ENCODE measurements at regions not wholly inside any gene's neighbourhood (a gene's known extent, or its start where the extent isn't known, plus 50 kb on each side); places are given as distances from the start of the nearest gene placed in this dataset.

DNA sequence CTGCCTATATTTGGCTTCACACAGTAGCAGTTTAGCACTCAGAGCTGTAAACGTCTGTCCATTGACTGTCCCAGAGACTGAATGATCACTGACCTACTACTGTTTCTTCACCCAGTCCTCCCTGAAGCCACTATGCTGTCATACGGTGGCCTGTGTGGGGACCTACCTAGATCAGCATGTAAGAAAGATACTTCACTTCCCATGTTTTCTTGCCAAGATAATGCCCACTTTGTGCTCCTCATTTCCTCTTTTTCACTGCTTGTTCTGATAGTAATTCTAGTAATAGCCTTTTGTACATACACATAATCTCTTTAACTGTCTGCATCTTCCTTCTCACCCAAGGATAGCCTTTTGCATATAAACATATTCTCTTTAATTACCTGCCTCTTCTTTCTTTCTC is 109.9 kb upstream of the TIAM2 start:
- no peak for DNase-seq

DNA sequence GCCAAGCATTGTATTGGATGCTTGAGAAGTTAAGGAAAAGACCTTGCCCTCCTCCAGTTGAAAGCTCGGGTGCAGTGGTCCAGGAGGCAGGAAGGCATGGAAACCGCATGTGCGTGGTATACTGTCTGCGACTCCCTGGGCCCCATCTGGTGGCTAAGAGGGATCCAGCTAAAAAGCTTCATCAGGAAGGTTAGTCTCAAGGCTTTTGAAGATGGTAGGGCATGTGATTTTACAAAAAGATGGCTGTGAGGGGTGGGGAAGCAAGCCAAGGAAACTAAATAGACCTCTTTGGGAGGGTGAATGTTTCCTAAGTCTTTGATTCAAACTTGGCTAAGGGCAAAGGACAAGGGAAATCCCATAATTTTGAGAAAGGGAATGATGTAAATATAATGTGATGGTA is 109.1 kb upstream of the TIAM2 start:
- no peak for DNase-seq

DNA sequence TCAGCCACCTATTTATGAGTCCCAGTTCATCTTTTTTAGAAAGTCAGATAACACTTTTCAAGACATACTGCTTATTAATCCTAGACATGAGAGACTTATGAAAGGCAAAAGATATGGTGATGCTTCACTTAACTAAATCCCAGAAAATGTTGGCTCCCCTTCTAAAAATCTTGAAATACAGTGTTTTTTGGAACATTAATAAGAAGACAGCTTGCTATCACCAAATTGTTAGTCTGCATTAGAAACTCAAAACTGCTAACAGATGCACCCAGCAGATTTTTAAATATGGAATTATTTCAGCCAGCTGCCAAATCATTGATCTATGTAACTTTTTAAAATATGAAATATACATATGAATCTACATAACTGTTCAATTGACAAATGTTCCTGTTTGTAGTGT is 108.6 kb upstream of the TIAM2 start:
- no peak for DNase-seq

DNA sequence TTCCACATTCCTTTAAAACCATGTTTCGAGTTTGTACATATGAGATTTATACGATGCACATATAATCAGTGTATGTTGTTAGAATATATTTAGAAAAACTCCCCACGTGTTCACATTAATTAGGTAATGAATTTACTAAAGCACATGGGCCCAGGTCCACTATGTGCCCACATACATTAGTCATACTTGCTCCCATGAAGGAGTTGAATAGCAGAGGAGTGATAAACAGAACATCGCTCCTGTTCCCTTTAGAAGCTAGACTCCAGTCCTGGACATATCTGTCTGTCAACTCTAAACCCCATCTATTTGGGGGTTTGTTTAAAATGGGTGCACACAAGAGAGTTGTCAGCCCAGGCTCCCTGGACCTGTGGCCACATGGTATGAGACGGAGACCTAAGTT is 108.1 kb upstream of the TIAM2 start:
- no peak for DNase-seq

DNA sequence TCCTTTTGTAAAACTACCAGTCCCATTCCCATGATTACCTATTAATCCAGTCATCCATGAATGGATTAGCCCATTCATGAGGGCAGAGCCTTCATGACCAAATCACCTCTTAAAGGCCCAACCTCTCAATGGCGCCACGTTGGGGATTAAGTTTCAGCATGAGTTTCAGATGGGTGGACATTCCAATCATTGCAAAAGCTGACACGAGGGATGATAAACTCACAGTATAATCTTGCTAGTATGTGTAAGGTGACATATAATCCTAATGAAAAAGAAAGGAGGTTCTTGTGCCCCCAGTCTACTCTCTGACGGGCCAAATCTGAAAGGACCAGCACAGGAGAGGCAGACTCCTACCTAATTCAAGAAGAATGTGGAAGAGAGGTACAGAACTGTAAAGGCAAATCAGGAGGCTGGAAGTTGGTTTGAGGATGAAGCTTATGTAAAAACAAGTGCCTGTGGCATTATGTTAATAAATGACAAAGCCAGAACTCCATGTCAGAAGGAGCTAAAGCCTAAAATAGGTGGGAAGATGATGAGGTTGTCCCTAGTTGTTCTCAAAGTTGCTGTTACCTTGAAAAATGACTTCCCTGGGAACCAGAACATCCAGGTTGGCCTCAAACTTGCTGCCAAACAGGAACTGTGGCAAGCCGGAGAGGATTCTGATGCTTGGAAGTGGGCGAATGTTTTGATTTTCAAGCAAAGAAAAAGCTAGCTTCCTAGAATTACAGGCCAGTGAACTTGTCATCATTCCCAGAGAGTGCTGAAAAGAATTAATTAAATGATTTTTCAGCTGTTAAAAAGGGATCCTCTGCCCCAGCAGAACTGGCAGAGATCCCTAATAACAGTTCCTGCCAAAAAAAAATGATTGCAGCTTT is 106.5 kb upstream of the TIAM2 start:
- no peak for DNase-seq

DNA sequence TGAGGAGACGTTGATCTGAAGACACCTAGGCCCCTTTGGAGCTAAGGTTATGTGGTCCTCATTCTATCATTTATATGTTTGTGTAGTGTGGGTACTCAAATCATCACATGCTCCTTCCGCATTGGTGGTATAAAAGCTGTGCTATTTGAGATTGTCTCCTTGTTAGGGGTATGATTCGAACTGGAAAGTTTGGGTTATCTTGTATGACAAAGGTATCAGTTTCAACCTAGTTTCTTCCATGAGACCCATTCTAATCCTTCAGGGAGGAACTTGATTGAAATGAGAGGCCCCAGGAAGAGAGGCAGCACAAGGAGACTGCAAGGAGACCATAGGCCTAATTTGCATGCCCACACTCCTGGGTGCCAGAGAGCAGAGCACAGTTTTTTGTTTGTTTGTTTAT is 104.2 kb upstream of the TIAM2 start:
- no peak for DNase-seq

DNA sequence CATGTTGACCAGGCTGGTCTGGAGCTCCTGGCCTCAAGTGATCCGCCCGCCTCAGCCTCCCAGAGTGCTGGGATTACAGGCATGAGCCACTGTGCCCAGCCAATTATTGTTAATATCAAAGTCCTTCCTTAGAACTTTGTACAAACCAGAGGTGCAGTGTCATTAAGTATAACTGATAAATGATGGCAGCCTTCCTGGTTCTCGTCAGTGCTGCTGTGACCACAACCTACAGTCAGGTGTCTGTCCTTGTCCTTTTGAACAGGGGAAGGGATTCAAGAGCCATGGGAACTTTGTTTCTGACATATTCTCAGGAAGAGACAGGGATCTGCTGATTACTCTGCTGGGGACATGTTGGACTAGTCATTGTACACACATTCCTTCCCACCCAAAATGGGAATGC is 103.2 kb upstream of the TIAM2 start:
- no peak for DNase-seq

DNA sequence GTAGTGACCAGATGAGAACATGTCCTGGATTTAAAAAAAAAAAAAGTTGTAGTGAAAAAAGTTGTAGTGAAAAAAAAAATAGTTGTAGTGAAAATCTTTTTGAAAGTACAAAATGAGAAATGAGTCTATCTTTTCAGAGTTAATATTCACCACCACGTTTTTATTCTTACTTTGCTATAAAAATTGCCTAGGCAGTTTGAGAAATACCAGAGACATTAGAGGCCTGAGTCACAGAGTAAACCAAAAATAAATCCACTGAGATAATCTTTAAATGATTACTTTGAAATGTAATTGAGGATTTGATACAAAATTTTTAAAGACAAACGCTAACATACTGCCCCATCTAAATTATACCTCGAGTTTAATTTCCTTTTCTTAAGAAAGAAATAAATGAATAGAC is 101.2 kb upstream of the TIAM2 start:
- DNase-seq: no peak

DNA sequence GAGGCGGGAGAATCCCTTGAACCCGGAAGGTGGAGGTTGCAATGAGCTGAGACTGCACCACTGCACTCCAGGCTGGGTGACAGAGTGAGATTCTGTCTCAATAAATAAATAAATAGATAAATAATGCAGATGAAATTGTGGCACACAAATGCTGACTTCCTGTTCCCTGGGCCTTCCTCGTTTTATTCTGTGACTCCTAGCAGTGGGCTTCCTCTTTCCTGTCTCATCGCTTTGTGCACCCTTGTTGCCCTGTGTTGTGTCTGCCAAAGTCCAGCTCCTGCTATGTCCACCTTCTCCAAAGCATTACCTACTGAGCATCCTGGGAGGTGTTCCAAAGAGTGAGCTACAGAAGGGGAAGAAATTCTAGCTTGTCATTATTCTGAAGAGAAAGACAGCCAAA is 100.2 kb upstream of the TIAM2 start:
- no peak for DNase-seq

DNA sequence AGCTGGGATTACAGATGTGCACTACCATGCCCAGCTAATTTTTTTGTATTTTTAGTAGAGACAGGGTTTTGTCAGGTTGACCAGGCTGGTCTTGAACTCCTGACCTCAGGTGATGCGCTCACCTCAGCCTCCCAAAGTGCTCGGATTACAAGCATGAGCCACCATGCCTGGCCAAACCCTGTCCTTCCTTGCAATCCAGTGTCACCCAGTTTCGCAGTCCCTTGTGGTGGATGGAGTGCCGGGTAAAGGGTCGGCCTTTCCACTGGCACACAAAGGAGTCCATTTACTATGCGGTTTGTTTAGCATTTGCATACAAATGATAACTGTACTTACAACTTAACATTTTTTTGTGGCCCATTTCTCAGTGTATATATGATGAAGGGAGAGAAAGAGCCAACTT is 99.3 kb upstream of the TIAM2 start:
- no peak for DNase-seq

DNA sequence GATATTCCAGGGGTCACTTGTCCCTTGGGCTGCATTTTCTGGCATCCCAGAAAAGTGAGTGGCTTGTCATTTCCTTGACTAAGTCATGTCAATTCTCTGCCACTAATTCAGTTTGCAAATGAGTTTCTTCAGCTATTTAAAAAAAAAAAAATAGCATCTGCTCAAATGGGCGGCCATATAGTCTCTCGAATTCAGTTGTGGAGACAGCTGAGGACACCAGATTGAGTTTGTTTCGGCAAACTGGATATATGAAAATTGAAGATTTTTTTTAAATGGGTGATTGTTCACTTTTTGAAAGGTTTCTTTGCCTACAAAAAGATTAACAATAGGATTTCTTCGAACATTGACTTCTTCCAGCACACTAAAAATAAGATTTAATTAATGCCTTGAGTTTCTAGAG is 96.3 kb upstream of the TIAM2 start:
- no peak for DNase-seq

DNA sequence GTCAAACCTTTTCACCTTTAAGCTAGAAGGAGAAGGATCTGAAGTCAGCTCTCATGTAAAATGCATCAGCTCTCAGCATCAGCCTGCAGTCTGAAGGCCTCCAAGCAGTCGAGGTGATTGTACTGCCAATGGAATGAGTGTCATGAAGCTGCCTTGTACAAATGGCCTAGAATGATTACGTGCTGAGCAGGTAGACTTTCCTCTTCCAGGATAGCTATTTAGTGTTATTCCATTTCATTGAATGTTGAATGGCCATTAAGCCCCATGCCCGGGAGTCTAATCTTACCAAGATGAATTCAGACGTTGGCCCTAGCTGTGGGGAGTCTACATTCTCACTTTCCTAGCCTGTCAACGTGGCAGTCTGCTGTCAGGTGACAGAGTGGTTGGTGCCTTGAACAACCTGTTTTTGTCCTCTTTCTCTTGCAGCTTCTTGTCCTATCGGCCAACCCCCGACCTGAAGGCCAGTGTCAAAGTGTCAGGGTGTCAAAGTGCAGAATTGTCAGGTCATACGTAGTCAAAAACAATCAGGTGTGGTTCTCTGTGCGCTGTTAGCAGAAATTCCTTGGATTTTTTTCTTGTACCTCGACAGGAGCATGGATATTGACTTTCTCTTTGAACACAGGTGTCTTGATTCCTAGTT is 95.2 kb upstream of the TIAM2 start:
- DNase-seq: no peak

DNA sequence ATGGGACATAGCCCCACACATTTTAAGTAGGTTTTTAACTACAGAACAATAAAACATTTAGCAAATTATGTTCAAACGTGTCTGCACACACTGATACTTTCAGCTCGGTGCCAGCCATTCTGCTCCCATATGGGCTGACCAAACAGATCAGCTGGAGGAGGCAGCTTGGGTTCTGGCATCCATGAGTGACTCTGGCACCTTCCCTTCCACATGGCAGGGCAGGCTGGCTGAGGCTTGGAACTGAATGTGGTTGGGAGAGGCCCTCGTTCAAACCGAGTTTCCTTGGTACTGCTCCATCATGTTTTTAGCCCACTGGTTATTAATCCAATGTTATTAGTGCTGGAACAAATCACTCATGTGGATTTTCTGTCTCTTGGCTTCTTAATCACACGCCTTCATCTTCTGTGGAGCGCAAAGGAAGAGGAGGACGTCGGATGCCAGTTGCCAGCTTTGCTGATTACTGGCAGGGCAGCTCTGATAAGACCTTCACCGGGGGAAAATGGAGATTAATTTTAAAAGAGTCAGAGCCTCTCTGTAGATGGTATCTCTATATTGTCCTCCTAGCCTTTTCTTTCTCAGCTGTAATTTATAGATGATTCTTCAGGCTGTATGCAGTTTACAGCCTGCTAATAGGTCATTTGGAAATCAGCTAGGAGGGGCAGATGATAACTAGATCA is 93.1 kb upstream of the TIAM2 start:
- DNase-seq: no peak

DNA sequence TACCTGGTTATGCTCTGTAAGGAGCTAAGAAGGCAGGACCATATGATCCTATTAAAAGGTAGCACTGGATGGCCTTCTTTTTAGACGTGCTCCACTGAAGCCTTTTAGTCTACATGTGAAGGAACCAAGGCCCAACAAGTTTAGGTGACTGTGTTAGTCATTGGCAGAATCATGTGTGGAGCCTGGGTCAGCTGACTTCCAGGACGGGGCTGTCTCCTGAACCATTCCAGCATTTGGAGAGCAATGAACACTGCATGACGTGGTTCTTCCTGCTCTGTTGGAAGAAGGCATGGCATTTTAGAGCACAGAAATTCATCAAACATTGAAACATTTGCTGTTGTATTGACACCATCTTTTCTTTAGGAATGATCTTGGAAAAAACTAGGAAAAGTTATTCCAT is 87.8 kb upstream of the TIAM2 start:
- DNase-seq: no peak

DNA sequence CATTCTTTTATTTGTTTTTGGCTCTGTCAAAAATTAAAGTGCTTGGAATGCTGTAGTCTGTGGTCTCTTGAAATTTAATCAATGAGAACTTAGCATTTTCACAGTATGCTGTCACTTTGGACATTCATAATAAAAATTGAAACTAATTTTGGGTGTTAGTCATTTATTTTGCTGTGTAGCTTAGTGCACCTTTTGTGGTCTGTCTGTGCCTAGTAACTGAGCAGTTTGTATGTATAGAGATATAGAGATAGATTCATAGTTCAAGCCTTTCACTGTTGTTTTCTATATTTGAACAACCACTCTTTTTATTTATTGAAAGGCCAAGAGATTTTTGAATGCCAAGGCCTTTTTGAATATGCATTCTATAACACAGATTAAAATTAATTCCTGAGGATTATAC is 86.4 kb upstream of the TIAM2 start:
- DNase-seq: no peak

DNA sequence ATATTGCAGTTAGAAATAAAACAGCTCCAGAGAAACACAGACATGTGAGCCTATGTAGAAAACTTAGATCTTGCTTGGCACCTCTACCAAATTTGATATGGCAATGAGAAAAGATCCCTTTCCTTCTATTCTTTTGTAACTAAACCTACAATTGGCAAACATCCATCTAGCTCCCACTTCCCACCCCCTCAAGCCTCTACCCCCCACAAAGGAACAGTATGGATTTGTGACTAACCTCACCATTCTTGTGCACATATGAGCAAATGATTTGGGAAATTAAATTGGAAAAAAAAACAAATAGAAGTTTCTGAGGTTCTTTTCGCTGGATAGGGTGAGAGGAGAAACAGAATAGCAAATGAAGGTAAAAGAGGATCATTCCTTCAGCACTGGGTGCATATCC is 85.8 kb upstream of the TIAM2 start:
- no peak for DNase-seq

DNA sequence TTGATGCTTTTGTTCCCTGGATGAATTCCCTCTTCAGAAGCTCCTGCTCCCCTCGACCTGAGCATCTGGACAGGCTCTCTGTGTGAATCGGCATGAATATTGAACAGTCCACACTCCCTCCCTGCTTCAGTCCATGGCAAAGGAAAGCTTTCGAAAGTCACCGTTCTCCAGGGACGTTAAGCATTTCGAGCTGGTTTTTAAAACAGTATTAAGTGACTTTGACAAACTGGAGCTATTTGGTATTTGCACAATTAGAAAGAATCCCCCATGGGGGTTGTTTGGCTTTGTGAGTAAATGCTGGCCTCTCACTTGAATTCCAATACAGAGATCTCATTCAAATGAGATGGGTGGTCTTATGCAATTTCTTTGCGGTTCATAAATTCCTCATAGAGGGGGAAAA is 85.3 kb upstream of the TIAM2 start:
- DNase-seq: no peak

DNA sequence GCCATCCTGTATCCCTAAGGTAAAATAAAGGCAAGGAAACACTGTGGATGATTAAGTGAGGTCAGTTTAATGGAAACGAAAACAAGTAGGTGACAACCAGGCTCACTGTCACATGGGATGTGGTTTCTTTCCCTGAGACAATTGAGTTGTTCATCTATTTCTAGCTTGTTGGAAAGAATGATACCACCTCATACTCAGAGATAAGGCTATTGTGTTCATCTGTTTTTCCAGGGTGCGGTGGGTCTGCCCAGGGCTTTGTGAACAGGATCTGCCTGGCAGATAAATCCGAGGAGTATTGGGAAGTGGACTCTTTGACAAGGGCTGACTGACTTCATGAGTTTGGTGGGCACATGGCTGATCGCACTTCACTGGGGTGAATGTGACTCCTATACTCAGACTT is 80.8 kb upstream of the TIAM2 start:
- DNase-seq: no peak

DNA sequence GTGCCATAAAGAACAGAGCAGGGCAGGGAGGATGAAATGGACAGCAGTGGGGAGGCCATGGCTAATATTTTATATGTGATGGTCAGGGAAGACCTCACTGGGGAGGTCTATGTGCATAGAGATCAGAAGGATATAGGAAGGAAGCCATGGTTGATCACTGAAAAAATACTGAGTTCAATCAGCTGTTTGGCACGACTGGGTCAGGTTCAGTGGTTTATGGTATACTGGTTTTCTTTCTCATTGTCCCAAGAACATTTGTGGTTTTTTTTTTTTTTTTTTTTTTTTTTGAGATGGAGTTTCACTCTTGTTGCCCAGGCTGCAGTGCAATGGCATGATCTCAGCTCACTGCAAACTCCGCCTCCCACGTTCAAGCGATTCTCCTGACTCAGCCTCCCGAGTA is 78.3 kb upstream of the TIAM2 start:
- no peak for DNase-seq

DNA sequence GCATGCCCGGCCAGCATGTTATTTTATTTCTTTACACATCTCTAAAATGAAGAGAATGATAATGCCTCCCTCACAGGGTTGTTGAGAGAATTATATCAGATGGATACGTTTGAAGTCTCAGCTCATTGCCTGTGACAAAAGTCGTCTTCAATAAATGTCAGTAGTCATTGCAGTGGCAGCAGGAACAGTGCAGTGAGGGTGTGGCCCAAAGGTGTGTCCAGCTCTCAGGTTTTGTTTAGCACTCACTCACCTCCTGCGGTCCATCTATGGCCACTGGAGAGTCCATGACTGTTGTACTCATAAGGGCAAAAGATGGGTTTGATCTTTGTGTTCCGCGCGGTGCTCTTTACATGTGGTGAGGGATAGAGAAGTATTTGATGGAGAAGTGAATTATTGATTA is 77.2 kb upstream of the TIAM2 start:
- no peak for DNase-seq

DNA sequence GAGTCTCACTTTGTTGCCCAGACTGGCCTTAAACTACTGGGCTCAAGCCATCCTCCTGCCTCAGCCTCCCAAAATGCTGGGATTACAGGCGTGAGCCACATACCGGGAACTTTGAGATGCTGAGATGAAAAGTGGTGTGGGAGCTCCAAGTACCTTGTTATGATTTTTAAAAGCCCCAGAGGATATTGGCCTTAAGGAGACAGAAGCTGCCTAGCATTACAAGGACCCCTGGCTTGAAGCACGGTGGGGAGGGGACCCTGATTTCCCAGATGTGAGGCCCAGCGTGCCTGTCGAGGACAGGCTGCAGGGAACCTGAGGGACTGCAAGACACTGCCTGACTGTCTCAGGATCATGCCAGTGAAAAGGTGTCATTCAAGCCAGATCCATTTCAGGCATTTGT is 75.3 kb upstream of the TIAM2 start:
- DNase-seq: no peak

DNA sequence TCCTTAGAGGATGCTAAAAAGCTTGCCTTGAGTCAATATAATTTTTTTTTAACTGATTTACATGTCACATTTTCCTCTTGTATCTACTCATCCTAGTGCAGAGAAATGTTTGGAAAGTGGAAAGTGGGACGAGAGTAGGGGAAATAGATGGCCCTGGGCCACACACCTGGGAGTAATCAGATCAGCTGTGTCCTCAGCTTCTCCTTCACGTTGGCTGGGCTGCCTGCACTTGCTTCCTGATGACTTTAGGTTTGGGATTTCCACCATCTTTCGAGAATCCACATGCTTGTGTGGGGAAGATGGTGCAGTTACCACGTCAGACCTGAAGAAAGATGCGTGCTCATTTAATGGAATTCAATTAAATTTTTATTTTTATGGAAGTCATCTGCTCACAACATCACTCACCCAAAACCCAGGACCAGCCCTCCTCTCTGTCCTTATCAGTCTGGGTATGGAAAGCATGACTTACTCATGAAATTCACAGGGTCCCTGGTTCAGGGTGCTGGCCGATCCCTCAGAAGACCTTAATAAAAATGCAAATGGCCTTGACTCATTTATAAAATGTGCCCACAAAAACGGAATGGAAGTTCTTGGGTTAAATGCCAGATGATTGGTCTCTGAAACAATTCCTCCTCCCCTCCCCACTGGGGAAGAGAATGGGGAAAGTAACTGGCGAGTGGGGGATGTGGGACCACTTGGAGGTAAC is 74.5 kb upstream of the TIAM2 start:
- no peak for DNase-seq

DNA sequence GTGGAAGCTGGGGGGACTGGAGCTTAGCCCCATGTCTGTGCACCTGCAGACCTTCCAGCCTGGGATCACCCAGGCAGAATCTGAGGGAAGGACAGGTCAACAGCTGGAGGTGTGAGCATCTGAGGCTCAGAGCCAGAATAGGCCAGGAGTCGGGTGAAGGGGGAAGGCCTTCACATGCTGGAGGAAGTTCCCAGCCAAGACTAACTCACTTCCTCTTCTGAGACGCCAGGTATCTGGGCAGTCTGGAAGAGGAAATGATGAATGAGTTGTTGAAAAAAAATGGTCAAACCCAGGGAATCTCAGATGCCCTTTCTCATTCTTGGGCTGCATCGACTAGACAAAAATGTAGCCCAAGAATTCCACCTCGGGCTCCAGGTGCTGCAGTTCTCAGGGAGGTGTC is 73.6 kb upstream of the TIAM2 start:
- peak; percentile 37 for DNase-seq
